ENCODE measurements at regions not wholly inside any gene's neighbourhood (a gene's known extent, or its start where the extent isn't known, plus 50 kb on each side); places are given as distances from the start of the nearest gene placed in this dataset.

DNA sequence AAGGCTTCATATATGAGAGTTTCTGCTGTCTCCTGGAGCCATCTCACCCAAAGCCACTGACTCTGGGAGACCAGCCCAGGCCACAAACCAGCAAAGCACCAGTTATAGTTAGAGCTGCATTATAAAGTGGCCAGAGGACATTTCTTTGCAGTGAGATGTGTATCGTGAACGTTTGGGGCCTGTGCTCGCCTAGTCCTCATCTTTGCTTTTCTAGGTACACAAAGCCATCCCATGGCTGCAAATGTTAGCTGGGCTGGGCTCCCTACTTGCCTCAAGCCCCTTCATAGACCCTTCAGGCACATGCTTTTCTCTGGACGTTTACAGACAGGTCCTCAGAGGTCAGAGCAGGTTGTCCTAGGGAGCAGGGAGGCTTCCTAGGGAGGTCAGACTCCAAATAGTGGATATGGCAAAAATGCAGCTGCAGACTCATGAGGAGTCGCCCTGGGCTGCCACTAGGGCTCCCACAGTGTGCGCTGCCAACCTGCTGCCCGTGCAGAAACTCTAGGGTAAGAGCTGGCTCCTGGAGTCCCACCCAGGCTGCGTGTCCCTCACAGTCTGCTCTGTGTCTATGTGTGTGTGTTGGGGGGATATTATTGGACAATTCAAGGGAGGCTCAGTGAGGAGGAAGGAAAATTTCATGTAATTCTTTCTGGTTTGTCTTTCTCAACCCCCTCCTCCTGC lies 141.0 kb downstream of the RPIA start:
- Histone ChIP-seq H3K36me3 (no peaks in the 10 kb centered on the region), H3K4me3 (no peak overlapping the region), H3K27me3 (no peaks in the 10 kb centered on the region), H3K27ac (no peak overlapping the region), H3K9me3 (no peaks in the 10 kb centered on the region), H3K4me1 (no peaks in the 10 kb centered on the region)
- TF ChIP-seq, protein P1, sequence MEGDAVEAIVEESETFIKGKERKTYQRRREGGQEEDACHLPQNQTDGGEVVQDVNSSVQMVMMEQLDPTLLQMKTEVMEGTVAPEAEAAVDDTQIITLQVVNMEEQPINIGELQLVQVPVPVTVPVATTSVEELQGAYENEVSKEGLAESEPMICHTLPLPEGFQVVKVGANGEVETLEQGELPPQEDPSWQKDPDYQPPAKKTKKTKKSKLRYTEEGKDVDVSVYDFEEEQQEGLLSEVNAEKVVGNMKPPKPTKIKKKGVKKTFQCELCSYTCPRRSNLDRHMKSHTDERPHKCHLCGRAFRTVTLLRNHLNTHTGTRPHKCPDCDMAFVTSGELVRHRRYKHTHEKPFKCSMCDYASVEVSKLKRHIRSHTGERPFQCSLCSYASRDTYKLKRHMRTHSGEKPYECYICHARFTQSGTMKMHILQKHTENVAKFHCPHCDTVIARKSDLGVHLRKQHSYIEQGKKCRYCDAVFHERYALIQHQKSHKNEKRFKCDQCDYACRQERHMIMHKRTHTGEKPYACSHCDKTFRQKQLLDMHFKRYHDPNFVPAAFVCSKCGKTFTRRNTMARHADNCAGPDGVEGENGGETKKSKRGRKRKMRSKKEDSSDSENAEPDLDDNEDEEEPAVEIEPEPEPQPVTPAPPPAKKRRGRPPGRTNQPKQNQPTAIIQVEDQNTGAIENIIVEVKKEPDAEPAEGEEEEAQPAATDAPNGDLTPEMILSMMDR (IDR thresholded peaks at IDR 0.05), result no peak
- no peak for ATAC-seq
- intact Hi-C loops (cut with DNase I), result no loop called here
- DNase-seq, result no peak

DNA sequence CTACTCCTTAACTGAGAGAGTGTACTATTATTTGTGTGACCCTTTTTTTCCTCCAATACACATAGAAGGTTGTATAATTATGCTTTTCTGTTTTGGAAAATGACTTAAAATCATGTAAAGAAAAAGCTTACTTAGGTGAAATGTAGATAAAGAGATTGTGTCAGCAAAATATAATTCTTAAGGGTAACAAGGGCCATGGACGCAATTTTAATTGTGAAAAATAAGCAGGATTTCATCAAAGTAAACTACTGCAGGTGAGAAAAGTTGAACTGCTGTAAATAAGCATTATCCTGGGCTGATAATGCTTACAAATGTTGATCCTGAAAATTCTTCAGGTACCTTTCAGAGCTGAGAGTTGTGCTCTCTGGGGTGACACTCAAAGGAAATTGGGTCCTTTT lies 141.5 kb downstream of the RPIA start:
- H3K4me1 ChIP-seq, result no peaks in the 10 kb centered on the region
- no peaks in the 10 kb centered on the region for H3K36me3 ChIP-seq
- H3K27ac ChIP-seq, result no peak overlapping the region
- DNase-seq (no peak), ATAC-seq (no peak)
- H3K9me3 ChIP-seq, result no peaks in the 10 kb centered on the region
- H3K27me3 ChIP-seq, result no peaks in the 10 kb centered on the region
- TF ChIP-seq, protein P1 (IDR thresholded peaks at IDR 0.05), result no peak
- H3K4me3 ChIP-seq, result no peak overlapping the region
- intact Hi-C loops (cut with DNase I), result no loop called here

DNA sequence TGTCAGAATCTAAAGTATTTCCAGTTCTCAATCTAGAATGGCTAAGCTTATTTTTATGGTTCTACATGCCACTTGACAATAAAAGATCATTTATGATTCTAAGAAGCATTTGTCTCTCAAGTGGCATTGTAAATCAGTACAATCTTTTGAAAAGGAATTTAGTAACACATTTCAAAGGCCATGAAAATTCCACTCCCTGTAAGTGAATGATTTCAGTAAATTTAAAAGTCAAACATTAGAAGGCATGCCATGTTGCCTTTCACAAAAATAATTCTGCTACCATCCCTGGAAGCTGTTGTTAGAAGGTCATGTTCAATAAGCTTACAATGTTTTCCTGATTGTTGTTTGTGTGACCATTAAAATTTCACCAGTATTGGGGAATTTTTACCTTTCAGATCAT lies 142.9 kb downstream of the RPIA start:
- DNase-seq, result no peak
- H3K27ac ChIP-seq, result no peak overlapping the region
- no peak overlapping the region for H3K4me3 ChIP-seq
- no peaks in the 10 kb centered on the region for H3K27me3 ChIP-seq
- no peaks in the 10 kb centered on the region for H3K36me3 ChIP-seq
- no peaks in the 10 kb centered on the region for H3K9me3 ChIP-seq
- TF ChIP-seq, protein P1 (IDR thresholded peaks at IDR 0.05), result no peak
- no peak for ATAC-seq
- no peaks in the 10 kb centered on the region for H3K4me1 ChIP-seq
- intact Hi-C loops (cut with DNase I), result no loop called here

GRCh38 chr2:88834866-88835265 lies 143.4 kb downstream of the RPIA start:
- TF ChIP-seq, protein P1 (IDR thresholded peaks at IDR 0.05), result no peak
- Histone ChIP-seq H3K4me3 (no peak overlapping the region), H3K27me3 (no peaks in the 10 kb centered on the region), H3K36me3 (no peaks in the 10 kb centered on the region), H3K4me1 (no peaks in the 10 kb centered on the region), H3K9me3 (no peaks in the 10 kb centered on the region), H3K27ac (no peak overlapping the region)
- DNase-seq, result no peak
- intact Hi-C loops (cut with DNase I), result no loop called here
- ATAC-seq, result no peak

DNA sequence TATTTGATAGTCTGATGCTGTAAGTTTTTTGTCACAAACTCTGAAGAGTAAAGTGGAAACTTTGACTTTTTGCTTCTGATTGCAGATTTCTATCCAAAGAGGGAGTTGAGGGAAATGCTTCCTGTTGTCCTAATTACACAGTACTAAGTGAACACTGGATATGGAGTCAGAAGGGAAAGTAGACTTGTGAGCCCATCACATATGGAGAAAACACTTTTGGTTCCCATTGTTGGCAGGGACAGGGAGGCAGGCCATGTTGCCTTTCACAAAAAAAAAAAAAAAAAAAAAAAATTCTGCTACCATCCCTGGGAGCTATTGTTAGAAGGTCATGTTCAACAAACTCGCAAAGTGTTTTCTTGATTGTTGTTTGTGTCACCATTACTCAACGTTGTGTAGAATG lies 144.3 kb downstream of the RPIA start:
- Histone ChIP-seq H3K27ac (no peak overlapping the region), H3K9me3 (no peaks in the 10 kb centered on the region), H3K36me3 (no peaks in the 10 kb centered on the region), H3K4me1 (no peaks in the 10 kb centered on the region), H3K4me3 (no peak overlapping the region), H3K27me3 (no peaks in the 10 kb centered on the region)
- ATAC-seq, result no peak
- no peak for DNase-seq
- TF ChIP-seq, protein P1 (IDR thresholded peaks at IDR 0.05), result no peak
- intact Hi-C loops (cut with DNase I), result no loop called here

All from left lung (tissue), 4 donors.